NCI-H1048 (cell line): ENCODE measurements at regions not wholly inside any gene's neighbourhood (a gene's known extent, or its start where the extent isn't known, plus 50 kb on each side); places are given as distances from the start of the nearest gene placed in this dataset.
"Not testable (repeated sequence)": the region's sequence is repeated elsewhere in the genome, so short reads cannot be mapped to it uniquely, and the experiment has no call there.

Experiments
- DNase-seq: peaks from one replicate; lab custom pipeline; 2025; lab: John Stamatoyannopoulos, UW

- no peak for DNase-seq
Measured at GRCh38 chr12:105644770-105645169, 314.3 kb downstream of the C12orf75 start.

GRCh38 chr12:105654606-105655005 lies 324.1 kb downstream of the C12orf75 start:
- no peak for DNase-seq

- no peak for DNase-seq
Measured at GRCh38 chr12:105658389-105658788, 327.9 kb downstream of the C12orf75 start.

- DNase-seq = no peak
Measured at GRCh38 chr12:105659355-105660075, 329.0 kb downstream of the C12orf75 start.

GRCh38 chr12:105664765-105665164 lies 334.3 kb downstream of the C12orf75 start:
- not testable (repeated sequence) for DNase-seq

GRCh38 chr12:105665366-105665765 lies 334.9 kb downstream of the C12orf75 start:
- no peak for DNase-seq

GRCh38 chr12:105667973-105668743 lies 337.7 kb downstream of the C12orf75 start:
- DNase-seq = no peak

- no peak for DNase-seq
Measured at GRCh38 chr12:105670672-105671071, 340.2 kb downstream of the C12orf75 start.

GRCh38 chr12:105671720-105672119 lies 341.2 kb downstream of the C12orf75 start:
- DNase-seq = no peak

GRCh38 chr12:105672121-105672975 lies 341.9 kb downstream of the C12orf75 start:
- no peak for DNase-seq

GRCh38 chr12:105674871-105675699 lies 344.6 kb downstream of the C12orf75 start:
- no peak for DNase-seq

- no peak for DNase-seq
Measured at GRCh38 chr12:105676694-105677093, 346.2 kb downstream of the C12orf75 start.

GRCh38 chr12:105677672-105678071 lies 347.2 kb downstream of the C12orf75 start:
- DNase-seq = no peak

- DNase-seq = no peak
Measured at GRCh38 chr12:105679982-105680381, 349.5 kb downstream of the C12orf75 start.

- DNase-seq = no peak
Measured at GRCh38 chr12:105681341-105681740, 350.9 kb downstream of the C12orf75 start.

GRCh38 chr12:105682821-105683220 lies 352.3 kb downstream of the C12orf75 start:
- not testable (repeated sequence) for DNase-seq

- not testable (repeated sequence) for DNase-seq
Measured at GRCh38 chr12:105683836-105684235, 353.3 kb downstream of the C12orf75 start.

- no peak for DNase-seq
Measured at GRCh38 chr12:105698075-105698474, 367.6 kb downstream of the C12orf75 start.

GRCh38 chr12:105699209-105699608 lies 368.7 kb downstream of the C12orf75 start:
- no peak for DNase-seq

GRCh38 chr12:105704787-105705186 lies 374.3 kb downstream of the C12orf75 start:
- DNase-seq = no peak

- no peak for DNase-seq
Measured at GRCh38 chr12:105705235-105705634, 374.7 kb downstream of the C12orf75 start.
